ENCODE measurements at regions not wholly inside any gene's neighbourhood (a gene's known extent, or its start where the extent isn't known, plus 50 kb on each side); places are given as distances from the start of the nearest gene placed in this dataset.
"Not testable (repeated sequence)": the region's sequence is repeated elsewhere in the genome, so short reads cannot be mapped to it uniquely, and the experiment has no call there.

GRCh38 chr1:83457735-83458248, 541.1 kb downstream of the TTLL7 start:
- not testable (repeated sequence) for DNase-seq (ENCODE audit: low spot score)

- DNase-seq (ENCODE audit: low spot score), result not testable (repeated sequence)
These were observed 541.7 kb downstream of the TTLL7 start for GRCh38 chr1:83457281-83457680.

- DNase-seq (ENCODE audit: low spot score), result not testable (repeated sequence)
These were observed 543.2 kb downstream of the TTLL7 start for GRCh38 chr1:83455753-83456152.

DNA sequence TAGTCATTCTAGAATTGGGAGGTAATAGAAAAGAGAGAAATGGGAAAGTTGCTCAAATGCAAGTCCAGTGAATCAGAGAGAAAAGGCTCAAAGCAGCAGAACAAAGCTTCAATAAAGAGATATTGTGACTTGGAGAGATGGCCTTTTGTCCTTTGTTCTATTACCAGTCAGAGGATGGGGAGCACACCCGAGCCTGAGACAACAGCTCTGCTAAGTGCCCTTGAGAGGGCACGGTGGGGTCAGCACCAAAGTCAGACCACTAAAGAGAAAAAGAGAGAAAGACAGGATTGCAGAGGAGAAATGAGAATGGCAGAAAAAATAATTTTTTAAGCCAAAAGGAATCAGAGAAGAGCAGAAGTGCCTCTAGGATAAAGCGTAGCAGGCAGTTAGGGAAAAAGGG, 553.1 kb downstream of the TTLL7 start:
- not testable (repeated sequence) for DNase-seq (ENCODE audit: low spot score)

GRCh38 chr1:83442412-83442811, 556.5 kb downstream of the TTLL7 start:
- DNase-seq (ENCODE audit: low spot score), result not testable (repeated sequence)

DNA sequence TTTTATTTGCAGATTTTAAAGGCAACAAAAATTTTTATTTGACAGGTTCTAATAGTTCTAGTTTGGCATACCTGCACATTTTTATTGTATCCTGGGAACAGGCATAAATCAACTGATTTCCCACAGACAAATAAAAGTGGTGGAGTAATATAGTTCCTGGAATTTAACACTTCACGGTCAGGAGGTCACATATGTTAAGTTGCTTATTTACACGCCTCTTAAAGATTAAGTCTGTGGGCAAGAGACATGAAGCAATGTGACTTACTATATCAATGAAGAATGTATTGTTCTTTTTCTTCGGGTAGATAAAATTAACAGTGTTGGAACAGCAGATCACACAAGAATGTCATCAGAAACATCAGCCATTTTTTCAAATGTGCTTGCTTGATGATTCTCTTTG, 558.3 kb downstream of the TTLL7 start:
- not testable (repeated sequence) for DNase-seq (ENCODE audit: low spot score)

- DNase-seq (ENCODE audit: low spot score), result not testable (repeated sequence)
These were observed 558.9 kb downstream of the TTLL7 start for GRCh38 chr1:83440021-83440420.

DNA sequence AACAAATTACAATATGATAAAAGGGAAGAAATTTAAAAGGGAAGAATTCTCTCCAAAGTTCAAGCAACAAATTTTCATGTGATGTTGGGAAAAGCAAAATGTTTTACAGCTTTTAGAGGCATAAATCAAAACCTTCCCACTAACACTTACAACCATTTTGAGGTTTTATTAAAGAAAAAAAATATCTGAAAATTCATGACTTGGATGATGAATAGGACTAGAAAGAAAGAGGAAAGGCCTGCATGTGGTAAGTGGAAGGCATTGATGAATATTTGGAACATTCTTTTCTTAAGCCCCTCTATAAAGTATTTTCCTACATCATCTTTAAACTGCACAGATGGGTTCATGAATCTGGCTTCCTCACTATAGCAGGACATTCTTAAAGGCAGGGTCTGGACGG, 560.6 kb downstream of the TTLL7 start:
- DNase-seq (ENCODE audit: low spot score), result not testable (repeated sequence)

- DNase-seq (ENCODE audit: low spot score), result not testable (repeated sequence)
These were observed 563.6 kb downstream of the TTLL7 start for GRCh38 chr1:83435336-83435735.

- DNase-seq (ENCODE audit: low spot score), result not testable (repeated sequence)
These were observed 571.4 kb downstream of the TTLL7 start for GRCh38 chr1:83427566-83427965.

DNA sequence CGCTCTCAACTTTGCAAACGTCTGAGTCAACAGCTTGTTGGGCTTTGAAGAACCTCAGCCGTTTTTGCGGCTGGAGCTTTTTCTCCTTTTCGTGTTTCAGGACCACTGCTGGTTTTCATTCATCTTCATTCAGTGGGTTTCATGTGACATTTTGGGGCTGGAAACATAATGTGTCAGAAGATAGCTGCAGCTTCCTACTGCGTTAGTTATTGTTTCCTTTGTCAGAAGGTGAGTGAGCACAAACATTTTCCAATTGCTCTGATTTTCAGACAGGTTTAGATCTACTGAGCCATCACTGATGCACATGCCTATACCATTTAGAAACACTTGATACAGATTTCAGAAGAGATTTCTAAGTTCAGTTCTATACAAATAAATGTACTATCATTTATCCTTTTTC, 575.5 kb downstream of the TTLL7 start:
- not testable (repeated sequence) for DNase-seq (ENCODE audit: low spot score)

DNA sequence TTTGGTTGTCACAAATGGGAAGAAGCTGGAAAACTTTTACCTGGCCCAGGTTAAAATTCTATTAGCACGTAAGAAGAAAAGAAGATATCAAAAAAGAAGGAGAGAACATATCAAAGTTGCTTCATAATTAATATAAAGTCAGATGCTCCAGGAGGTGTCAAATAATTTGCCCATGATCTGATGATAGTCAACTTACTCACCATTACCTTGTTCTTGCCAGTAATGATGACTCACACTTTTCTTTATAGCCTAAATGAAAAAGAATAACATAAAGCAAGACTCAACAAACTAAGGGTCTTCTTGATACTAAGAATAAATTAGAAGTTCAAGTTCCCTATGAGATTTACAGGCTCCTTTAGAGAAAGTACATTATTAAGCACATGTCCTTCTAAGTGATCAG, 580.4 kb downstream of the TTLL7 start:
- DNase-seq (ENCODE audit: low spot score), result no peak

GRCh38 chr1:83413839-83414107, 585.2 kb downstream of the TTLL7 start:
- not testable (repeated sequence) for DNase-seq (ENCODE audit: low spot score)

GRCh38 chr1:83410746-83411413, 588.1 kb downstream of the TTLL7 start:
- DNase-seq (ENCODE audit: low spot score), result not testable (repeated sequence)

DNA sequence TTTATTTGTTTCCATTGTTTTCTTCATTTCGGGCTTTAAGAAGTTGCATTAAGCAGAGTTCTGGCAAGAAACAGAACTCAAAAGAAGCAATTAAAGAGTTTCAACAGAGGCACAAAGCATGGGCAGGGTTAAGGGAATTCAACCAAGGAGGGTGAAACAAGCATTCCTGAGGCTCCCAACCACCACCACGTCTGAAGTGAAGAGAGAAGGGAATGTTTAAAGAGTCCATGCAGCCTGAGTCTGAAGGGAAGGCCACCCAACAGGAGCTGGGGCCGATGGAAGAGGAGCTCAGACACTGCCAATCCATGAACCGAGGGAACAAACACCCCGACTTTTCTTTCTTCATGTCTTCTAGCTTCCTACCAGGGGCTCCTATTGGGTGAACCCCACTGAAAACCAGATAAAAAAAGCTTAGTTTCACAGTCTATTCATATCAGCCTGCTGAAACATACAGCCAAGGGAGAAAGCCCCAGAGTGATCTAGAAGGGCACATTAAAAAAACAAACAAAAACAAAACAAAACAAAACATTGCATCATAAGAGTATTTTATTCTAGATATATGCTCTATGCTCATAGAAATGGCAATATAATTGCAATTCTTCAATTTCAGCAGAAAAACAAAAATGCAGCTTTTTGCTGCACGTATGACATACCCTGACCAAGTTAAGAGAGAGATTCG, 592.1 kb downstream of the TTLL7 start:
- not testable (repeated sequence) for DNase-seq (ENCODE audit: low spot score)

DNA sequence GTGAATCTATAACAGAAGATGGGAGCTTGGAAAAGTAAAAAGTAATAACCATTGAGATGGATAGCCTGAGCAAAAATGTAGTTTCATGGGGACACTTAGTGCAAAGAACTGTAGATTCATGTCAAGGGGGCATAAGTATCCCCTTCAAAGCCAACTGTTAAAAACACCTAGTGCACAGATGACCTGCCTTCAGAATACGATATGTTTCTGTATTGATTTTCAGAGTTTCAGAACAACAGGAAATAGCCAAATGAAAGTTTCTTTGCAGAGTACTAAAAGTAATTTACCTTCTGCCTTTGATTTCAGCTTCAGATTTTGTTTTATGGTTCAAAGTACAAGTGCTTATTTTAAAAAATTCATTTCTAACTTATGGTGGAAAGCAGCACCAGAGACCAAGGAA, 593.1 kb downstream of the TTLL7 start:
- DNase-seq (ENCODE audit: low spot score), result not testable (repeated sequence)

DNA sequence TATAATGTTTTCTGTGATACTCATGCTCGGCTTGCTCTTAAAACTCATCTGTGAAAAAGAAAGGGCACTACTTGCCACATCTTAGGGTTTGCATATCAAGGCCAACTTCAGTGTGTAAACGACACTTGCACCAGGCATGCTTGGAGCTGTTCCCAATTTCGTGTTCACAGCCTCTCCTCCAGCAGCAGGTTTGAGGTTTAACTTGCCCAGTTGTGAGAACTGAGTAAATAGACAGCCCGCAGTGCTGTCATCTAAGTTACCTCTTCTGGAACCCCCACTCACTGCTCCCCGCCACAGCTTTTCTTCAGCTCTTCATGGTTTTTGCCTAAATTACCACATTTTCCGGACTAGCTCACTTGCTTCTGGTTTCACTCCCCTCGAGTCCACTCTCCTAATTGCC, 595.4 kb downstream of the TTLL7 start:
- DNase-seq (ENCODE audit: low spot score), result not testable (repeated sequence)

DNA sequence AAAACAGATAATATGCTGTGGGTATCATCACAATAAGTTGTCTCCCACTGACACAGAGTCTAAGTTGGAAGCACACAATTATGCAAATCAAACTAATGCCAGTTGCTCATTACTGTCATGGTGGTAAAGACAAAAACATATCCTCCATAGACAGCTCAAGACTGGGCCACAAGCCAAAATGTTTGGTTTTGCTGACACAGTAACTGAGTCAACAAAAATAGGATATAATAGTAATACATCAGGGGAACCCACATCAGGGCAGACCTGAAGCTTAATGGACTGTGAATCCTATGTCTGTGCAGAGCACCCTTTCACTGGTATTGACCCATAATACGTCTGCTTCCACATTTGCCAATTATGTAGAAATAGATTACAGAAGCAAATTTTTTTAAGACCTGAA, 597.8 kb downstream of the TTLL7 start:
- not testable (repeated sequence) for DNase-seq (ENCODE audit: low spot score)

DNA sequence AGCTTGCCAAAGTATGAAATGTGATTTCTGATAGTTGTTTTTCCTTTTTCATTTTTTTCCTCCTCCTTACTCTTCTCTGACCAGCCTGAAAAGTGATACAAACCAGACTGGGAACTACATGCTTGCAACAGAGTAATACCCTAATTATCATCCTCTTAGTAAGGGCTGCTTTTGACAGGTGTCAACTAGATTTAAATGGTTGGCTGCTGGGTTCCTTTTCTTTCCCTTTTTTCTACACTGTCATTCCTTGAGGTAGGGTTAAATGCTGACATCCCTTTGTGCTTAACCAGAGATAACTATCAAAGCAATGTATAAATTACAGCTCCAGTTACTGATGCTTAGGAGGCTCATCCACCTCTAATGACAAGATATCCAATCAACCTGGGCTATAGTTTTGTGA, 598.8 kb downstream of the TTLL7 start:
- not testable (repeated sequence) for DNase-seq (ENCODE audit: low spot score)

- DNase-seq (ENCODE audit: low spot score), result not testable (repeated sequence)
These were observed 600.8 kb downstream of the TTLL7 start for GRCh38 chr1:83398125-83398524.

DNA sequence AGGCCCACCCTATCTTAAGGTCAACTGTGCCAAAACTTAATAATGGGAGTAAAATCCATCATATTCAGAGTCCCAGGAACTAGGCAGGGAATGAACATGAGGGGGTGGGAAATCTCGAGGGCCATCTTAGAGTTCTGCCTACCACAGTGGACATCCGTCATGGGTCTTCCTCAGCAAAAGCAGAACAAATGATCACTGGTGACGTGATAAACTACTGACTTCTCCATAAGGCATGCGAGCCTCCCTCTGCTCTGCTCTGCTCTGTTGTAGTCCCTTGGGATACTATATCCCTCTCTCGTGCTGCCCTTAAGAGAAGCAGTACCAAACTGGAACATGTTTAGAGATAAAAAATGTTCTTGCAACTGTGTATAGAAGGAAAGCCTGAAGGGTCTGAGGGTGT, 603.8 kb downstream of the TTLL7 start:
- not testable (repeated sequence) for DNase-seq (ENCODE audit: low spot score)

- DNase-seq (ENCODE audit: low spot score), result not testable (repeated sequence)
These were observed 612.0 kb downstream of the TTLL7 start for GRCh38 chr1:83386946-83387345.

DNA sequence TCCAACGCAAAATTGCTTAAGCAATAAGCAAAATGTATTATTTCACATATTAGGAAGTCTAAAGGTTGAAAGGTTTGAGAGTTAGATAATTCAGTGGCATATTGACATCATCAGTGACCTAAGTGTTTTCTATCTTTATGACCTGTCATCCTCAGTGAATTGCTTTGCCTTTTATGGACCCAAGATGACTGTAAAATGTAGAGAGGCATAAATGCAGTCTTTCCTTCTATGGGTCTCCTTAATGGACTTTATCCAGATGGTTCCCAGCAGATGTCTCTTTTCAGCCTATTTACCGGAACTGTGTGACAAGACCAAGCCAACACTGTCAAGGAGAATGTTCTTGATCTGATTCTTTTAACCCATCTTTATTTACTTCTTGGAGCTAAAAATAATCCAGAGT, 615.8 kb downstream of the TTLL7 start:
- not testable (repeated sequence) for DNase-seq (ENCODE audit: low spot score)

GRCh38 chr1:83373018-83373417, 625.9 kb downstream of the TTLL7 start:
- not testable (repeated sequence) for DNase-seq (ENCODE audit: low spot score)
